IMR-90 (cell line): ENCODE measurements at regions not wholly inside any gene's neighbourhood (a gene's known extent, or its start where the extent isn't known, plus 50 kb on each side); places are given as distances from the start of the nearest gene placed in this dataset.

Source experiments
- ATAC-seq: fragments of 200-7000 bp; cut with Tn5 transposase; 2 replicates; pipeline ENCODE4 v1.9.1; 2020; ENCODE audit warnings: low read depth, mild to moderate bottlenecking, moderate library complexity
- BruUV-seq: library from RNA; stranded (reverse); fragments of 400-500 nt; replicated peaks from 2 replicates; lab custom pipeline; 2021; lab: Mats Ljungman, UMichigan
- CTCF ChIA-PET: fragments of 300-600 bp; formaldehyde crosslinking; extraction: SDS; loops from one replicate; lab custom pipeline; 2021; ENCODE audit warnings: antibody characterized with exemption; lab: Yijun Ruan, JAX
- POLR2A ChIA-PET: fragments of 300-600 bp; sonication (Branson Sonifier 250); formaldehyde crosslinking; loops from one replicate; lab custom pipeline; 2022; ENCODE audit warnings: antibody characterized with exemption; ENCODE audit not compliant: unreplicated experiment; lab: Charles Lee
- DNase-seq: peaks from one replicate; pipeline ENCODE4 v3.0.0; 2013
- H2AFZ ChIP-seq: replicated peaks from 2 replicates; pipeline ENCODE3; 2013; ENCODE audit warnings: low read length, mild to moderate bottlenecking; ENCODE audit not compliant: poor library complexity
- H2AK5ac ChIP-seq: 2 replicates; pipeline ENCODE4 v1.6.1; 2013; ENCODE audit warnings: low read depth, low read length, inconsistent platforms
- H2AK9ac ChIP-seq: replicated peaks from 2 replicates; pipeline ENCODE3; 2013; ENCODE audit warnings: mild to moderate bottlenecking, low read depth, low read length, moderate library complexity; ENCODE audit not compliant: poor library complexity
- H2BK120ac ChIP-seq: 2 replicates; pipeline ENCODE4 v1.6.1; 2013; ENCODE audit warnings: low read depth, low read length, inconsistent platforms
- H2BK15ac ChIP-seq: 3 replicates; pipeline ENCODE4 v1.6.1; 2013; ENCODE audit warnings: low read depth, low read length, inconsistent platforms
- H2BK20ac ChIP-seq: 2 replicates; pipeline ENCODE4 v1.6.1; 2013; ENCODE audit warnings: low read depth, mild to moderate bottlenecking, inconsistent platforms, low read length, moderate library complexity
- H2BK5ac ChIP-seq: 2 replicates; pipeline ENCODE4 v1.6.1; 2013; ENCODE audit warnings: mild to moderate bottlenecking, low read depth, low read length, inconsistent platforms; ENCODE audit not compliant: poor library complexity, severe bottlenecking
- H3K14ac ChIP-seq: replicated peaks from 2 replicates; pipeline ENCODE4 v1.6.1; 2013; ENCODE audit warnings: low read depth, low read length, inconsistent platforms
- H3K18ac ChIP-seq: 2 replicates; pipeline ENCODE4 v1.6.1; 2013; ENCODE audit warnings: low read depth, low read length, control low read depth
- H3K23ac ChIP-seq: 2 replicates; pipeline ENCODE4 v1.6.1; 2013; ENCODE audit warnings: low read depth, low read length, inconsistent platforms
- H3K27ac ChIP-seq: 2 replicates; pipeline ENCODE4 v1.5.1; 2013; ENCODE audit warnings: mild to moderate bottlenecking, control low read depth, low read length; ENCODE audit not compliant: insufficient read depth
- H3K27me3 ChIP-seq: 2 replicates; pipeline ENCODE4 v1.6.1; 2013; ENCODE audit warnings: low read length; ENCODE audit not compliant: control insufficient read depth, insufficient read depth
- H3K36me3 ChIP-seq: 2 replicates; pipeline ENCODE4 v1.6.1; 2013; ENCODE audit warnings: low read length, mixed read lengths; ENCODE audit not compliant: control insufficient read depth, insufficient read depth
- H3K4ac ChIP-seq: 2 replicates; pipeline ENCODE4 v1.6.1; 2013; ENCODE audit warnings: low read depth, low read length, inconsistent platforms
- H3K4me1 ChIP-seq: 2 replicates; pipeline ENCODE4 v1.6.1; 2013; ENCODE audit warnings: low read length, mixed read lengths; ENCODE audit not compliant: control insufficient read depth, insufficient read depth
- H3K4me2 ChIP-seq: 2 replicates; pipeline ENCODE4 v1.6.1; 2013; ENCODE audit warnings: low read depth, mild to moderate bottlenecking, control low read depth, low read length, moderate library complexity
- H3K4me3 ChIP-seq: 2 replicates; pipeline ENCODE4 v1.5.1; 2013; ENCODE audit warnings: low read depth, mild to moderate bottlenecking, control low read depth, low read length, moderate library complexity; ENCODE audit not compliant: insufficient read depth
- H3K56ac ChIP-seq: 2 replicates; pipeline ENCODE4 v1.6.1; 2013; ENCODE audit warnings: low read length, inconsistent platforms; ENCODE audit not compliant: insufficient read depth; ENCODE audit errors: extremely low read depth
- H3K79me1 ChIP-seq, 2 experiments: 2 replicates each; pipeline ENCODE4 v1.6.1; 2013; ENCODE audit warnings: low read length in 2 of 2, inconsistent platforms in 1 of 2, low read depth in 1 of 2
- H3K9ac ChIP-seq: 2 replicates; pipeline ENCODE4 v1.6.1; 2013; ENCODE audit warnings: low read depth, low read length, control low read depth
- H3K9me1 ChIP-seq: 2 replicates; pipeline ENCODE4 v1.6.1; 2013; ENCODE audit warnings: low read length, inconsistent platforms; ENCODE audit not compliant: insufficient read depth
- H3K9me3 ChIP-seq: 2 replicates; pipeline ENCODE4 v1.6.1; 2013; ENCODE audit warnings: low read length; ENCODE audit not compliant: control insufficient read depth, insufficient read depth
- H4K20me1 ChIP-seq: 2 replicates; pipeline ENCODE4 v1.6.1; 2013; ENCODE audit warnings: low read length, inconsistent platforms; ENCODE audit not compliant: insufficient read depth
- H4K5ac ChIP-seq: 2 replicates; pipeline ENCODE4 v1.6.1; 2013; ENCODE audit warnings: mild to moderate bottlenecking, low read depth, low read length, control low read depth
- H4K8ac ChIP-seq, 2 experiments: 2 replicates each; pipeline ENCODE4 v1.6.1; 2013; ENCODE audit warnings: low read depth in 2 of 2, low read length in 2 of 2, control low read depth in 1 of 2, inconsistent platforms in 1 of 2
- H4K91ac ChIP-seq: 2 replicates; pipeline ENCODE4 v1.6.1; 2013; ENCODE audit warnings: low read depth, low read length, inconsistent platforms; ENCODE audit not compliant: insufficient read depth
- NFE2L2 ChIP-seq: fragments of 150-350 bp; IDR thresholded peaks from 2 replicates; pipeline ENCODE4 v1.6.1; 2016; ENCODE audit warnings: low read depth, mild to moderate bottlenecking, low read length
- RAD21 ChIP-seq: IDR thresholded peaks from 2 replicates; pipeline ENCODE4 v1.6.1; 2012; ENCODE audit warnings: low read length, improper control_type of control experiment
- WGBS, 2 experiments: methylation state at CpG; one replicate each; pipeline versions ENCODE4 v1.1.5 to v1.1.7; 2013; ENCODE audit warnings: missing lambda C conversion rate in 2 of 2; ENCODE audit not compliant: insufficient read length in 1 of 2; ENCODE audit errors: extremely low coverage in 2 of 2; 5-methylcytosine and 5-hydroxymethylcytosine counted together
- dilution Hi-C: fragments of 300-500 bp; cut with HindIII; formaldehyde crosslinking; loops from one replicate; pipeline ENCODE4 v1.14.3; 2018; ENCODE audit warnings: low sequenced_read_pairs; ENCODE audit not compliant: unreplicated experiment
- in situ Hi-C: fragments of 300-500 bp; cut with MboI; formaldehyde crosslinking; loops from 3 replicates; pipeline ENCODE4 v1.14.3; 2019; ENCODE audit warnings: low sequenced_read_pairs, inconsistent platforms, mixed read lengths
- intact Hi-C: fragments of 100-400 bp; cut with micrococcal nuclease; formaldehyde crosslinking; loops from 2 replicates; pipeline ENCODE4 v1.10.0; 2022
- TF ChIP-seq, protein P1 (sequence below): fragments of 150-350 bp; IDR thresholded peaks from 2 replicates; pipeline ENCODE4 v1.6.1; 2016; ENCODE audit warnings: low read depth, mild to moderate bottlenecking, low read length, moderate library complexity, borderline replicate concordance

DNA sequence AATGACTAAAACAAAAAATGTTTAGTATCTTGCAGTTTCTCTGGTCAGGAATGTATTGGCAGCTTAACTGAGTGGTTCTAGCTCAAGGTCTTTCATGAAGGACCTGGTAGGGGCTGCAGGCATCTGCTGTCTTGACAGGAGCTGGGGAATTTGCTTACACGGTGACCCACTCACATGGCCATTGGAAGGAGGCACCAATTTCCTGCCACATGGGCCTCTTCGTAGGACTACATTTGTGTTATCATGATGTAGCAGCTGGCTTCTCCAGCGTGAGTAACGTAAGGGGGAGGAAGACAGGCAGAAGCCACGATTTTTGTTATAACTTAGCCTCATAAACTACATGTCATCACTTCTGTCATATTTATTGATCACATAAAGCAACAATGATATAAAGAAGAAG, 376.3 kb downstream of the AMY1C start:
- no peak overlapping the region for H3K4me2 ChIP-seq
- in situ Hi-C loops = no loop called here
- no CpG with 5 or more reads among the region's 5 CpGs for WGBS, 2 experiments

More for the DNA sequence above, 376.3 kb downstream of the AMY1C start:
- Histone ChIP-seq H3K4me1 (no peaks in the 10 kb centered on the region), H4K91ac (no peak overlapping the region), H4K8ac (no peak overlapping the region), H3K4me3 (no peak overlapping the region), H3K79me1 (no peaks in the 10 kb centered on the region), H2BK5ac (no peak overlapping the region), H3K9me1 (no peaks in the 10 kb centered on the region), H2AFZ (no peak overlapping the region), H3K9me3 (peaks cover 2% of the 10 kb centered on the region; the same call in 1 of the 2 replicates), H4K5ac (no peak overlapping the region), H3K23ac (no peak overlapping the region), H3K36me3 (no peaks in the 10 kb centered on the region), H3K14ac (no peak overlapping the region), H3K56ac (no peak overlapping the region), H2BK15ac (no peak overlapping the region), H2BK20ac (no peak overlapping the region), H3K27me3 (no peaks in the 10 kb centered on the region), H2AK9ac (no peak overlapping the region), H3K4ac (no peak overlapping the region), H3K27ac (no peak overlapping the region), H3K9ac (no peak overlapping the region), H2AK5ac (no peak overlapping the region), H2BK120ac (no peak overlapping the region), H3K18ac (no peak overlapping the region), H4K20me1 (no peaks in the 10 kb centered on the region)
- CTCF ChIA-PET = no interaction called here
- POLR2A ChIA-PET = no interaction called here
- ATAC-seq (no peak), DNase-seq (no peak)
- dilution Hi-C loops = no loop called here
- intact Hi-C loops = no loop called here
- BruUV-seq = no TSS peak
- TF ChIP-seq NFE2L2 = no peak
- no peak for TF ChIP-seq RAD21
- TF ChIP-seq, protein P1, sequence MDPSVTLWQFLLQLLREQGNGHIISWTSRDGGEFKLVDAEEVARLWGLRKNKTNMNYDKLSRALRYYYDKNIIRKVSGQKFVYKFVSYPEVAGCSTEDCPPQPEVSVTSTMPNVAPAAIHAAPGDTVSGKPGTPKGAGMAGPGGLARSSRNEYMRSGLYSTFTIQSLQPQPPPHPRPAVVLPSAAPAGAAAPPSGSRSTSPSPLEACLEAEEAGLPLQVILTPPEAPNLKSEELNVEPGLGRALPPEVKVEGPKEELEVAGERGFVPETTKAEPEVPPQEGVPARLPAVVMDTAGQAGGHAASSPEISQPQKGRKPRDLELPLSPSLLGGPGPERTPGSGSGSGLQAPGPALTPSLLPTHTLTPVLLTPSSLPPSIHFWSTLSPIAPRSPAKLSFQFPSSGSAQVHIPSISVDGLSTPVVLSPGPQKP = no peak
